ENCODE measurements at regions not wholly inside any gene's neighbourhood (a gene's known extent, or its start where the extent isn't known, plus 50 kb on each side); places are given as distances from the start of the nearest gene placed in this dataset.
A peak's percentile ranks its signal among the peaks of the same experiment; 100 is the strongest.

GRCh38 chr17:36844601-36845000, 92.7 kb upstream of the LHX1 start:
- Histone ChIP-seq H3K27me3 (ENCODE audit: control insufficient read depth in 3 of 3, insufficient read depth in 3 of 3, low read depth in 1 of 3, low read length in 3 of 3) (peaks cover 0 to 4% (median 0%) of the 10 kb centered on the region in 3 experiments), H2BK12ac (ENCODE audit: low read length) (no peak overlapping the region), H3K27ac (replicated peaks; ENCODE audit: low read length) (no peak overlapping the region), H3K4me1 (ENCODE audit: control insufficient read depth in 2 of 2, insufficient read depth in 1 of 2, low read depth in 1 of 2, low read length in 2 of 2) (peaks cover 0 to 9% of the 10 kb centered on the region in 2 donors), H3K4ac (ENCODE audit: low read length) (no peak overlapping the region), H3K14ac (ENCODE audit: low read length) (no peak overlapping the region), H2BK5ac (ENCODE audit: low read length) (no peak overlapping the region), H3K79me1 (ENCODE audit: low read depth, low read length) (no peaks in the 10 kb centered on the region), H2BK15ac (ENCODE audit: low read length) (no peak overlapping the region), H4K8ac (ENCODE audit: low read depth, low read length) (no peak overlapping the region), H3K18ac (ENCODE audit: low read length) (no peak overlapping the region), H2AFZ (ENCODE audit: low read length) (no peak overlapping the region), H3K36me3 (replicated peaks in 1 of 2; ENCODE audit: control insufficient read depth in 2 of 2, insufficient read depth in 2 of 2, low read length in 2 of 2) (no peaks in the 10 kb centered on the region), H3K9ac (ENCODE audit: low read depth, low read length, poor library complexity) (no peak overlapping the region), H3K4me3 (ENCODE audit: low read length in 2 of 2) (no peak overlapping the region), H3K4me2 (ENCODE audit: insufficient read depth, low read length, poor library complexity, severe bottlenecking) (no peak overlapping the region), H2AK5ac (ENCODE audit: low read depth, low read length) (peak overlapping the region; percentile 83), H4K91ac (ENCODE audit: low read depth, low read length, poor library complexity) (no peak overlapping the region), H3K9me3 (replicated peaks in 1 of 2; ENCODE audit: control insufficient read depth in 2 of 2, insufficient read depth in 1 of 2, low read depth in 1 of 2, low read length in 2 of 2) (peaks cover 0 to 2% of the 10 kb centered on the region in 2 donors), H2BK120ac (ENCODE audit: low read depth, low read length) (no peak overlapping the region), H3K23ac (ENCODE audit: low read depth, low read length, poor library complexity) (no peak overlapping the region)
- WGBS, 2 donors (ENCODE audit: extremely low coverage in 2 of 2, insufficient read length in 2 of 2, insufficient replicate concordance in 1 of 2) = no CpG with 5 or more reads among the region's 2 CpGs
- no peak for DNase-seq (ENCODE audit: low spot score)

GRCh38 chr17:36845916-36846315, 91.4 kb upstream of the LHX1 start:
- H3K4me1 ChIP-seq (ENCODE audit: control insufficient read depth in 2 of 2, insufficient read depth in 1 of 2, low read depth in 1 of 2, low read length in 2 of 2) = peaks cover 0 to 9% of the 10 kb centered on the region in 2 donors
- H2BK120ac ChIP-seq (ENCODE audit: low read depth, low read length) = no peak overlapping the region
- DNase-seq (ENCODE audit: low spot score) = no peak
- no peak overlapping the region for H3K9ac ChIP-seq (ENCODE audit: low read depth, low read length, poor library complexity)
- no peak overlapping the region for H3K4ac ChIP-seq (ENCODE audit: low read length)
- H3K4me3 ChIP-seq (ENCODE audit: low read length in 2 of 2) = no peak overlapping the region
- H3K9me3 ChIP-seq (replicated peaks in 1 of 2; ENCODE audit: control insufficient read depth in 2 of 2, insufficient read depth in 1 of 2, low read depth in 1 of 2, low read length in 2 of 2) = no peaks in the 10 kb centered on the region
- peak overlapping the region; percentile 61 for H2BK15ac ChIP-seq (ENCODE audit: low read length)
- no peak overlapping the region for H4K91ac ChIP-seq (ENCODE audit: low read depth, low read length, poor library complexity)
- H3K79me1 ChIP-seq (ENCODE audit: low read depth, low read length) = no peaks in the 10 kb centered on the region
- H2BK5ac ChIP-seq (ENCODE audit: low read length) = no peak overlapping the region
- no peak overlapping the region for H3K4me2 ChIP-seq (ENCODE audit: insufficient read depth, low read length, poor library complexity, severe bottlenecking)
- H3K36me3 ChIP-seq (replicated peaks in 1 of 2; ENCODE audit: control insufficient read depth in 2 of 2, insufficient read depth in 2 of 2, low read length in 2 of 2) = no peaks in the 10 kb centered on the region
- peak overlapping the region; percentile 20 for H3K23ac ChIP-seq (ENCODE audit: low read depth, low read length, poor library complexity)
- H3K27ac ChIP-seq (replicated peaks; ENCODE audit: low read length) = no peak overlapping the region
- H3K18ac ChIP-seq (ENCODE audit: low read length) = no peak overlapping the region
- peaks cover 0 to 4% (median 0%) of the 10 kb centered on the region in 3 experiments for H3K27me3 ChIP-seq (ENCODE audit: control insufficient read depth in 3 of 3, insufficient read depth in 3 of 3, low read depth in 1 of 3, low read length in 3 of 3)
- H2BK12ac ChIP-seq (ENCODE audit: low read length) = no peak overlapping the region
- H2AFZ ChIP-seq (ENCODE audit: low read length) = no peak overlapping the region
- WGBS, 2 donors (ENCODE audit: extremely low coverage in 2 of 2, insufficient read length in 2 of 2, insufficient replicate concordance in 1 of 2) = no CpG with 5 or more reads among the region's 5 CpGs
- peak overlapping the region; percentile 30 for H2AK5ac ChIP-seq (ENCODE audit: low read depth, low read length)
- no peak overlapping the region for H4K8ac ChIP-seq (ENCODE audit: low read depth, low read length)
- no peak overlapping the region for H3K14ac ChIP-seq (ENCODE audit: low read length)

DNA sequence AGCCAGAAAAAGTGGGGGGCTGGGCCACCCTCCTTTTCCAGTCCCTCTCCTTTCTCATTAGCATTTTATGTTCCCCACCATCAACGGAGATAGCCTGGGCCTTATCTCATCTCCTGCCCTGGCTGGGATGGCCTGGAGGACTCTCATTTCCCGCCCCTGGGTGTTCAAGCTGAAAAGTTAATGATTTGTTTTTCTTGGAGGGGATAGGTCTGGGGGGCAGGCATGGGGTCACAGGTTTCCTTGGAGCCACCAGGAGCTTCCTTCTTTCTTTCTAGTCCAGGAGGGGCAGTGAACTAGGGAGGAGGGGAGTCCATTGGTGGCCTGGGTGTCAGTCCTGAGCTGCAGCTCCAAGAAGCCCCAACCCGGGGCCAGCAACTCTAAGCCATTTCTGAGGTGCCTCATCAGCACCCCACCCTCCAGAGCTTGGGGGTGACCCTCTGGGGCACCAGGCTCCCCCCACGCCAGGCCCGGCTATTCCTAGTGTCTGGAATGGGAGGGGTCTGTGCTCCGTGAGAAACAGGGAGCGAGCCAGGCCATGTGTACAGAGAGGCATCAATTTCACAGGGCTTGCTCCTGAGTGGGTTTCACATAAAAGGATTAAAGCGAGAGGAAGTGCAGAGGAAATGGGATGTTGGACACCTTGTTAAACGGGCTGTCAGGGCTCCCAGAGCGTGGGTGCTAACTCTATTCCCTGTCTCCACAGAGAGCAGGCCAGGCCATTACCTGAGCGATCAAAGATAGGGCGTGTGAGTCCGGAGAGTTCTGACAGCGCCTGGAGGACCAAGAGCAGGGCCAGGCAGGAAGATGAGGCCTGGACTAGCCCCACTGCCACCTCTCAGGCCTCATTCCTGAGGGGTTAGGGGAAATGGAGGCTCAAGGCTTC, 90.6 kb upstream of the LHX1 start:
- Histone ChIP-seq H3K9ac (ENCODE audit: low read depth, low read length, poor library complexity) (no peak overlapping the region), H2BK15ac (ENCODE audit: low read length) (peak overlapping the region; percentile 71), H3K27ac (replicated peaks; ENCODE audit: low read length) (no peak overlapping the region), H3K4me2 (ENCODE audit: insufficient read depth, low read length, poor library complexity, severe bottlenecking) (no peak overlapping the region), H2BK5ac (ENCODE audit: low read length) (no peak overlapping the region), H3K36me3 (replicated peaks in 1 of 2; ENCODE audit: control insufficient read depth in 2 of 2, insufficient read depth in 2 of 2, low read length in 2 of 2) (no peaks in the 10 kb centered on the region), H3K4me1 (ENCODE audit: control insufficient read depth in 2 of 2, insufficient read depth in 1 of 2, low read depth in 1 of 2, low read length in 2 of 2) (peaks cover 0 to 9% of the 10 kb centered on the region in 2 donors), H3K18ac (ENCODE audit: low read length) (no peak overlapping the region), H2AK5ac (ENCODE audit: low read depth, low read length) (peak overlapping the region; percentile 30), H2AFZ (ENCODE audit: low read length) (no peak overlapping the region), H2BK12ac (ENCODE audit: low read length) (no peak overlapping the region), H3K23ac (ENCODE audit: low read depth, low read length, poor library complexity) (peak overlapping the region; percentile 20), H3K4me3 (ENCODE audit: low read length in 2 of 2) (no peak overlapping the region), H4K8ac (ENCODE audit: low read depth, low read length) (no peak overlapping the region), H3K14ac (ENCODE audit: low read length) (no peak overlapping the region), H3K9me3 (replicated peaks in 1 of 2; ENCODE audit: control insufficient read depth in 2 of 2, insufficient read depth in 1 of 2, low read depth in 1 of 2, low read length in 2 of 2) (no peaks in the 10 kb centered on the region), H4K91ac (ENCODE audit: low read depth, low read length, poor library complexity) (no peak overlapping the region), H2BK120ac (ENCODE audit: low read depth, low read length) (no peak overlapping the region), H3K79me1 (ENCODE audit: low read depth, low read length) (no peaks in the 10 kb centered on the region), H3K4ac (ENCODE audit: low read length) (no peak overlapping the region), H3K27me3 (ENCODE audit: control insufficient read depth in 3 of 3, insufficient read depth in 3 of 3, low read depth in 1 of 3, low read length in 3 of 3) (peaks cover 0 to 4% (median 0%) of the 10 kb centered on the region in 3 experiments)
- DNase-seq (ENCODE audit: low spot score) = no peak
- WGBS, 2 donors (ENCODE audit: extremely low coverage in 2 of 2, insufficient read length in 2 of 2, insufficient replicate concordance in 1 of 2) = no CpG with 5 or more reads among the region's 14 CpGs

DNA sequence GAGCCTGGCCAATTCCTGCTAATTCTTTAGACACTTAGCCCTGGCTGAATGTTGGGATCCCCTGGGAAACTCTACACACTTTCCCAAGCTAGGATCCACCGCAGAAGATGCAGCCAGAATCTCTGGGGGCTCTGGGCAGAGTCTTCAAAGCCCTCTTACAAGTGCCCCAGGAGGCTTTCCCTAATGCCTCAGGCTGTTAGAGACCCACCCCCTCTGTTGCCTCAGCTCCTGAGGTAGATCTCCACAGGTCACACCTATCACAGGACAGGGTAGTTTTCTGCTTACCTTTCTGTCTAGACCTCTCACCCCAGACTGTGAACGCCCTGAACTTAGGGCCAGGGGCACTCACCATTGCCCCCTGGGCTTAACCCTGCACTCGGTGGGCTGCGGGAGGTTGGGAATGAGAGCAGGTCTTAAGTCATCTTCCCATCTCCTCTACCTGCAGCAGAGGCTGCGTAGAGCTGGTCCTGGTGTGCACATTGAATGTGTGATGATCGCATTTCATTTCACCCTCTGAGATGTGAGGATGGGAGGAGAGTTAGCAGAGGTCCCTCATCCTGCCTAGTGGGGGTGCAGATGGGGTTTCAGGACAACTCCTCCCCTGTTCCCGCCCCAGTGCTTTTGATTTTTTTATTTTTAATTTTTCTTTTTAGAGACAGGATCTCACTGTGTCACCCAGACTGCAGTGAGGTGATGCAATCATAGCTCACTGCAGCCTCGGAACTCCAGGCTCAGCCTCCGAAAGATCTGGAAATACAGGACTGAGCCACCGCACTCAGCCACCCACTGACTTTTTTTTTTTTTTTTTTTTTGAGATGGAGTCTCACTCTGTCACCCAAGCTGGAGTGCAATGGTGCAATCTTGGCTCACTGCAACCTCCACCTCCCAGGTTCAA, 89.0 kb upstream of the LHX1 start:
- H3K79me1 ChIP-seq (ENCODE audit: low read depth, low read length) = no peaks in the 10 kb centered on the region
- no peak overlapping the region for H2BK5ac ChIP-seq (ENCODE audit: low read length)
- H4K8ac ChIP-seq (ENCODE audit: low read depth, low read length) = no peak overlapping the region
- no peaks in the 10 kb centered on the region for H3K9me3 ChIP-seq (replicated peaks in 1 of 2; ENCODE audit: control insufficient read depth in 2 of 2, insufficient read depth in 1 of 2, low read depth in 1 of 2, low read length in 2 of 2)
- no peak overlapping the region for H3K27ac ChIP-seq (replicated peaks; ENCODE audit: low read length)
- H3K9ac ChIP-seq (ENCODE audit: low read depth, low read length, poor library complexity) = no peak overlapping the region
- H2AFZ ChIP-seq (ENCODE audit: low read length) = no peak overlapping the region
- no peak overlapping the region for H3K18ac ChIP-seq (ENCODE audit: low read length)
- no peak overlapping the region for H2BK15ac ChIP-seq (ENCODE audit: low read length)
- H4K91ac ChIP-seq (ENCODE audit: low read depth, low read length, poor library complexity) = no peak overlapping the region
- no peak overlapping the region for H3K4ac ChIP-seq (ENCODE audit: low read length)
- H3K36me3 ChIP-seq (replicated peaks in 1 of 2; ENCODE audit: control insufficient read depth in 2 of 2, insufficient read depth in 2 of 2, low read length in 2 of 2) = no peaks in the 10 kb centered on the region
- no peak overlapping the region for H3K4me3 ChIP-seq (ENCODE audit: low read length in 2 of 2)
- no peak overlapping the region for H3K23ac ChIP-seq (ENCODE audit: low read depth, low read length, poor library complexity)
- DNase-seq (ENCODE audit: low spot score) = no peak
- no peak overlapping the region for H3K14ac ChIP-seq (ENCODE audit: low read length)
- H2BK120ac ChIP-seq (ENCODE audit: low read depth, low read length) = no peak overlapping the region
- H3K4me2 ChIP-seq (ENCODE audit: insufficient read depth, low read length, poor library complexity, severe bottlenecking) = no peak overlapping the region
- no peak overlapping the region for H2AK5ac ChIP-seq (ENCODE audit: low read depth, low read length)
- H3K4me1 ChIP-seq (ENCODE audit: control insufficient read depth in 2 of 2, insufficient read depth in 1 of 2, low read depth in 1 of 2, low read length in 2 of 2) = peaks cover 0 to 9% of the 10 kb centered on the region in 2 donors
- no peak overlapping the region for H2BK12ac ChIP-seq (ENCODE audit: low read length)
- H3K27me3 ChIP-seq (ENCODE audit: control insufficient read depth in 3 of 3, insufficient read depth in 3 of 3, low read depth in 1 of 3, low read length in 3 of 3) = peaks cover 0 to 4% (median 0%) of the 10 kb centered on the region in 3 experiments
- WGBS, 2 donors (ENCODE audit: extremely low coverage in 2 of 2, insufficient read length in 2 of 2, insufficient replicate concordance in 1 of 2) = no CpG with 5 or more reads among the region's 10 CpGs

Data from neuronal stem cell (in vitro differentiated cells).